Effector memory CD8-positive, alpha-beta T cell (primary cell): ENCODE measurements at regions not wholly inside any gene's neighbourhood (a gene's known extent, or its start where the extent isn't known, plus 50 kb on each side); places are given as distances from the start of the nearest gene placed in this dataset.

Experiments
- ATAC-seq: fragments of 150-1000 bp; cut with Tn5 transposase; replicated peaks from 2 replicates; pipeline ENCODE4 v1.10.0; 2021; ENCODE audit warnings: mild to moderate bottlenecking, moderate library complexity
- DNase-seq, 3 experiments: peaks; one replicate each; pipeline ENCODE4 v3.0.0; 2021
- H3K27ac Mint-ChIP-seq, 2 donors: one replicate each; pipeline ENCODE4 v1.8.0; 2022; ENCODE audit warnings: mild to moderate bottlenecking in 2 of 2, mixed read lengths in 2 of 2, moderate library complexity in 2 of 2
- H3K27me3 Mint-ChIP-seq, 2 donors: one replicate each; pipeline ENCODE4 v1.8.0; 2022; ENCODE audit warnings: mixed read lengths in 2 of 2
- H3K36me3 Mint-ChIP-seq: one replicate; pipeline ENCODE4 v1.8.0; 2022; ENCODE audit warnings: mild to moderate bottlenecking, moderate library complexity, mixed read lengths; ENCODE audit not compliant: insufficient read depth
- H3K4me1 Mint-ChIP-seq, 2 donors: one replicate each; pipeline ENCODE4 v1.8.0; 2022; ENCODE audit warnings: low read depth in 2 of 2, mixed read lengths in 2 of 2
- H3K4me3 Mint-ChIP-seq, 2 donors: one replicate each; pipeline ENCODE4 v1.8.0; 2022; ENCODE audit warnings: mild to moderate bottlenecking in 2 of 2, mixed read lengths in 2 of 2, moderate library complexity in 2 of 2
- H3K9me3 Mint-ChIP-seq, 2 donors: one replicate each; pipeline ENCODE4 v1.8.0; 2022; ENCODE audit warnings: mixed read lengths in 2 of 2

- H3K36me3 Mint-ChIP-seq: peaks cover 8% of the 10 kb centered on the region
- no peak overlapping the region for H3K4me3 Mint-ChIP-seq
- no peak for DNase-seq
- peaks cover 23 to 33% of the 10 kb centered on the region in 2 donors for H3K27me3 Mint-ChIP-seq
- ATAC-seq: no peak
- H3K27ac Mint-ChIP-seq: no peak overlapping the region
- peaks cover 2 to 8% of the 10 kb centered on the region in 2 donors for H3K9me3 Mint-ChIP-seq
- peaks cover 0 to 2% of the 10 kb centered on the region in 2 donors for H3K4me1 Mint-ChIP-seq
These were observed 162.1 kb upstream of the LHX5 start for GRCh38 chr12:113633678-113634332.

- peaks cover 4 to 22% of the 10 kb centered on the region in 2 donors for H3K9me3 Mint-ChIP-seq
- DNase-seq (no peak), ATAC-seq (no peak)
- H3K27me3 Mint-ChIP-seq: peaks cover 14 to 22% of the 10 kb centered on the region in 2 donors
- H3K4me1 Mint-ChIP-seq: no peaks in the 10 kb centered on the region
- H3K27ac Mint-ChIP-seq: no peak overlapping the region
- H3K4me3 Mint-ChIP-seq: no peak overlapping the region
- peaks cover 8% of the 10 kb centered on the region for H3K36me3 Mint-ChIP-seq
These were observed 159.0 kb upstream of the LHX5 start for GRCh38 chr12:113630625-113631024.

GRCh38 chr12:113625499-113625898 lies 153.8 kb upstream of the LHX5 start:
- Mint-ChIP-seq H3K9me3 (peaks cover 9 to 22% of the 10 kb centered on the region in 2 donors), H3K27me3 (peaks cover 22 to 25% of the 10 kb centered on the region in 2 donors), H3K27ac (no peak overlapping the region), H3K4me3 (no peak overlapping the region), H3K36me3 (peaks cover 2% of the 10 kb centered on the region), H3K4me1 (no peaks in the 10 kb centered on the region)
- DNase-seq (no peak), ATAC-seq (no peak)

- no peaks in the 10 kb centered on the region for H3K36me3 Mint-ChIP-seq
- no peak overlapping the region for H3K27ac Mint-ChIP-seq
- DNase-seq (no peak), ATAC-seq (no peak)
- H3K4me3 Mint-ChIP-seq: no peak overlapping the region
- H3K4me1 Mint-ChIP-seq: no peaks in the 10 kb centered on the region
- H3K9me3 Mint-ChIP-seq: peaks cover 5% of the 10 kb centered on the region in 2 donors
- peaks cover 20 to 27% of the 10 kb centered on the region in 2 donors for H3K27me3 Mint-ChIP-seq
These were observed 150.7 kb upstream of the LHX5 start for GRCh38 chr12:113622410-113622809.

- ATAC-seq (no peak), DNase-seq (no peak)
- Mint-ChIP-seq H3K27ac (no peak overlapping the region), H3K4me1 (no peaks in the 10 kb centered on the region), H3K36me3 (no peaks in the 10 kb centered on the region), H3K9me3 (peaks cover 0 to 4% of the 10 kb centered on the region in 2 donors), H3K27me3 (peaks cover 30 to 36% of the 10 kb centered on the region in 2 donors), H3K4me3 (no peak overlapping the region)
These were observed 148.8 kb upstream of the LHX5 start for GRCh38 chr12:113620437-113620976.

- H3K4me3 Mint-ChIP-seq: no peak overlapping the region
- ATAC-seq (no peak), DNase-seq (no peak)
- H3K27ac Mint-ChIP-seq: no peak overlapping the region
- H3K9me3 Mint-ChIP-seq: peaks cover 0 to 2% of the 10 kb centered on the region in 2 donors
- peaks cover 30 to 46% of the 10 kb centered on the region in 2 donors for H3K27me3 Mint-ChIP-seq
- no peaks in the 10 kb centered on the region for H3K36me3 Mint-ChIP-seq
- no peaks in the 10 kb centered on the region for H3K4me1 Mint-ChIP-seq
These were observed 147.5 kb upstream of the LHX5 start for GRCh38 chr12:113619202-113619601.

- no peak overlapping the region for H3K4me3 Mint-ChIP-seq
- no peak for DNase-seq
- no peak for ATAC-seq
- no peak overlapping the region for H3K27ac Mint-ChIP-seq
- H3K27me3 Mint-ChIP-seq: peaks cover 48 to 77% of the 10 kb centered on the region in 2 donors
- no peaks in the 10 kb centered on the region for H3K4me1 Mint-ChIP-seq
- peaks cover 0 to under 1% of the 10 kb centered on the region in 2 donors for H3K9me3 Mint-ChIP-seq
- H3K36me3 Mint-ChIP-seq: no peaks in the 10 kb centered on the region
These were observed 141.7 kb upstream of the LHX5 start for GRCh38 chr12:113613414-113613813.

GRCh38 chr12:113612793-113613192 lies 141.1 kb upstream of the LHX5 start:
- Mint-ChIP-seq H3K27me3 (peaks cover 52 to 83% of the 10 kb centered on the region in 2 donors), H3K9me3 (peaks cover 0 to 5% of the 10 kb centered on the region in 2 donors), H3K36me3 (no peaks in the 10 kb centered on the region), H3K4me1 (no peaks in the 10 kb centered on the region), H3K4me3 (no peak overlapping the region), H3K27ac (no peak overlapping the region)
- ATAC-seq: no peak
- no peak for DNase-seq

- H3K27me3 Mint-ChIP-seq: peaks cover 52 to 84% of the 10 kb centered on the region in 2 donors
- H3K4me1 Mint-ChIP-seq: no peaks in the 10 kb centered on the region
- DNase-seq: no peak
- no peak overlapping the region for H3K4me3 Mint-ChIP-seq
- peaks cover 0 to 5% of the 10 kb centered on the region in 2 donors for H3K9me3 Mint-ChIP-seq
- H3K36me3 Mint-ChIP-seq: no peaks in the 10 kb centered on the region
- ATAC-seq: no peak
- H3K27ac Mint-ChIP-seq: no peak overlapping the region
These were observed 140.5 kb upstream of the LHX5 start for GRCh38 chr12:113612076-113612728.

GRCh38 chr12:113611652-113612051 lies 140.0 kb upstream of the LHX5 start:
- H3K27ac Mint-ChIP-seq: no peak overlapping the region
- no peak for DNase-seq
- no peaks in the 10 kb centered on the region for H3K4me1 Mint-ChIP-seq
- ATAC-seq: no peak
- H3K9me3 Mint-ChIP-seq: peaks cover 0 to 5% of the 10 kb centered on the region in 2 donors
- H3K4me3 Mint-ChIP-seq: no peak overlapping the region
- H3K36me3 Mint-ChIP-seq: peaks cover 3% of the 10 kb centered on the region
- H3K27me3 Mint-ChIP-seq: peaks cover 46 to 84% of the 10 kb centered on the region in 2 donors

GRCh38 chr12:113610698-113611097 lies 139.0 kb upstream of the LHX5 start:
- ATAC-seq: no peak
- peaks cover 3% of the 10 kb centered on the region for H3K36me3 Mint-ChIP-seq
- no peaks in the 10 kb centered on the region for H3K4me1 Mint-ChIP-seq
- peaks cover 2 to 5% of the 10 kb centered on the region in 2 donors for H3K9me3 Mint-ChIP-seq
- H3K27me3 Mint-ChIP-seq: peaks cover 48 to 83% of the 10 kb centered on the region in 2 donors
- H3K4me3 Mint-ChIP-seq: no peak overlapping the region
- DNase-seq: no peak
- no peak overlapping the region for H3K27ac Mint-ChIP-seq

- peaks cover 48 to 81% of the 10 kb centered on the region in 2 donors for H3K27me3 Mint-ChIP-seq
- DNase-seq (no peak), ATAC-seq (no peak)
- H3K4me3 Mint-ChIP-seq: no peak overlapping the region
- H3K4me1 Mint-ChIP-seq: no peaks in the 10 kb centered on the region
- peaks cover 3% of the 10 kb centered on the region for H3K36me3 Mint-ChIP-seq
- no peak overlapping the region for H3K27ac Mint-ChIP-seq
- H3K9me3 Mint-ChIP-seq: peaks cover 2 to 5% of the 10 kb centered on the region in 2 donors
These were observed 138.2 kb upstream of the LHX5 start for GRCh38 chr12:113609692-113610469.

- no peak overlapping the region for H3K27ac Mint-ChIP-seq
- H3K4me1 Mint-ChIP-seq: no peaks in the 10 kb centered on the region
- H3K4me3 Mint-ChIP-seq: no peak overlapping the region
- H3K27me3 Mint-ChIP-seq: peaks cover 29 to 31% of the 10 kb centered on the region in 2 donors
- peaks cover 3% of the 10 kb centered on the region for H3K36me3 Mint-ChIP-seq
- peaks cover 2 to 5% of the 10 kb centered on the region in 2 donors for H3K9me3 Mint-ChIP-seq
- DNase-seq (no peak), ATAC-seq (no peak)
These were observed 133.0 kb upstream of the LHX5 start for GRCh38 chr12:113604666-113605065.
